GF-D8 (cell line): ENCODE measurements at regions not wholly inside any gene's neighbourhood (a gene's known extent, or its start where the extent isn't known, plus 50 kb on each side); places are given as distances from the start of the nearest gene placed in this dataset.
"Not testable (repeated sequence)": the region's sequence is repeated elsewhere in the genome, so short reads cannot be mapped to it uniquely, and the experiment has no call there.

Experiments used
- DNase-seq: peaks from one replicate; lab custom pipeline; 2025; lab: John Stamatoyannopoulos, UW

- no peak for DNase-seq
Measured at GRCh38 chr3:102906818-102907217, 472.0 kb downstream of the ZPLD1 start.

GRCh38 chr3:102909904-102910303 is 475.1 kb downstream of the ZPLD1 start:
- DNase-seq: no peak

- no peak for DNase-seq
Measured at GRCh38 chr3:102916532-102916931, 481.7 kb downstream of the ZPLD1 start.

- no peak for DNase-seq
Measured at GRCh38 chr3:102926618-102927017, 491.8 kb downstream of the ZPLD1 start.

- DNase-seq: no peak
Measured at GRCh38 chr3:102933377-102933776, 498.6 kb downstream of the ZPLD1 start.

- no peak for DNase-seq
Measured at GRCh38 chr3:102936511-102937045, 501.8 kb downstream of the ZPLD1 start.

GRCh38 chr3:102941786-102942185 is 507.0 kb downstream of the ZPLD1 start:
- no peak for DNase-seq

- not testable (repeated sequence) for DNase-seq
Measured at GRCh38 chr3:102946445-102946844, 511.6 kb downstream of the ZPLD1 start.

GRCh38 chr3:102972350-102972749 is 537.5 kb downstream of the ZPLD1 start:
- DNase-seq: no peak

GRCh38 chr3:102974333-102974732 is 539.5 kb downstream of the ZPLD1 start:
- DNase-seq: no peak

- no peak for DNase-seq
Measured at GRCh38 chr3:102979191-102979590, 544.4 kb downstream of the ZPLD1 start.

- DNase-seq: no peak
Measured at GRCh38 chr3:102979682-102980354, 545.0 kb downstream of the ZPLD1 start.

- no peak for DNase-seq
Measured at GRCh38 chr3:102980355-102980696, 545.5 kb downstream of the ZPLD1 start.

GRCh38 chr3:103002425-103003176 is 567.8 kb downstream of the ZPLD1 start:
- no peak for DNase-seq

GRCh38 chr3:103006526-103007183 is 571.8 kb downstream of the ZPLD1 start:
- no peak for DNase-seq

- no peak for DNase-seq
Measured at GRCh38 chr3:103009609-103010008, 574.8 kb downstream of the ZPLD1 start.

GRCh38 chr3:103025880-103026279 is 591.1 kb downstream of the ZPLD1 start:
- no peak for DNase-seq

GRCh38 chr3:103033841-103034240 is 599.0 kb downstream of the ZPLD1 start:
- DNase-seq: no peak

GRCh38 chr3:103047640-103048039 is 612.8 kb downstream of the ZPLD1 start:
- DNase-seq: no peak

- no peak for DNase-seq
Measured at GRCh38 chr3:103048068-103048722, 613.4 kb downstream of the ZPLD1 start.

- no peak for DNase-seq
Measured at GRCh38 chr3:103052236-103052830, 617.5 kb downstream of the ZPLD1 start.

GRCh38 chr3:103055021-103055520 is 620.3 kb downstream of the ZPLD1 start:
- DNase-seq: no peak
